Muscle of leg (tissue), 3 donors: ENCODE measurements at regions not wholly inside any gene's neighbourhood (a gene's known extent, or its start where the extent isn't known, plus 50 kb on each side); places are given as distances from the start of the nearest gene placed in this dataset.

ENCODE experiments used
- DNase-seq: peaks from one replicate; pipeline ENCODE4 v3.0.0; 2013
- H3K27ac ChIP-seq: one replicate; pipeline ENCODE4 v1.5.1; 2013; ENCODE audit warnings: mild to moderate bottlenecking, low read length, control low read depth
- H3K27me3 ChIP-seq: one replicate; pipeline ENCODE4 v1.6.1; 2013; ENCODE audit warnings: low read length; ENCODE audit not compliant: control insufficient read depth, insufficient read depth
- H3K36me3 ChIP-seq: one replicate; pipeline ENCODE4 v1.6.1; 2013; ENCODE audit warnings: low read length; ENCODE audit not compliant: control insufficient read depth, insufficient read depth
- H3K4me1 ChIP-seq: one replicate; pipeline ENCODE4 v1.6.1; 2013; ENCODE audit warnings: low read length; ENCODE audit not compliant: control insufficient read depth, insufficient read depth
- H3K4me3 ChIP-seq: one replicate; pipeline ENCODE4 v1.5.1; 2013; ENCODE audit warnings: low read length, control low read depth
- H3K9me3 ChIP-seq: replicated peaks from 2 replicates; pipeline ENCODE4 v1.6.1; 2013; ENCODE audit warnings: low read depth, low read length; ENCODE audit not compliant: control insufficient read depth
- WGBS: methylation state at CpG from one replicate; pipeline ENCODE4 v1.1.5; 2013; ENCODE audit warnings: missing lambda C conversion rate; ENCODE audit not compliant: insufficient coverage; 5-methylcytosine and 5-hydroxymethylcytosine counted together

DNA sequence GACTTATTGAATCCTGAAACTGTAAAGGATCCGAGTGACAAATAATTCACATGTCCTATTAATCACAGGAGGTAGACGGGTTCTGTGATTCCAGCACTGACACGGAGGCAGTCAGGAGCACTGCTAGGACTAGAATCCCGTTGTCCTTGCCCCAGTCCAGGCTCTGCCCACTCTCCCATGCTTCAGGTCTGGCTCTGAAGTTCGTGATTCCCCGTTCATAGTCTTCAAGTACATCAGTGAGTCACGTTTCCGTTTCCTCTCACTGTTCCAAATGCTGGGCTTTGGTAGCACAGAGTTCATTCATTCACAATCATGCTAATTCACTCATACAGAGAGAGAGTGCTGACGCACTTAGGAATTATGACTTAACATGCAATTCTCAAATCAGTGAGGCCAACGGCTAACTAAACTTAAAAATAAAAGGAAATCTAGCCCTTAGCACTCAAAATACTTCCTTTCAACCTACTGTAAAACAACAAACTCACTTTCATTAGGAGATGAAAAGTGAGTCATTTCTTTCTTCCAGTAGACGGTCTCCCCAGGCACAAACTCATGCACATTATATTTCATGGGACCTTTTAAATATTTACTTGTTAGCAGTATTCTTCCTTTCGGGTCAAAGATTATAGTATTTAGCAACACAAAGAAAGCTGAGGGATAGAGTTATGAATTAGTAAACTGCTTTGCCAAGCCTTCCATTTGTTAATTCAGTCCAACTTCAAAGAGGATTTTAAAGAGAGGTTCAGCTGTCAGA, 94.0 kb upstream of the NHSL1 start:
- Histone ChIP-seq H3K4me3 (no peak overlapping the region), H3K27me3 (no peaks in the 10 kb centered on the region), H3K36me3 (no peaks in the 10 kb centered on the region), H3K27ac (peak overlapping the region; percentile 72), H3K9me3 (no peaks in the 10 kb centered on the region), H3K4me1 (peaks cover 10% of the 10 kb centered on the region)
- DNase-seq = peak; percentile 92
- WGBS = 8% methylated on average over 7 of the region's 12 CpGs

DNA sequence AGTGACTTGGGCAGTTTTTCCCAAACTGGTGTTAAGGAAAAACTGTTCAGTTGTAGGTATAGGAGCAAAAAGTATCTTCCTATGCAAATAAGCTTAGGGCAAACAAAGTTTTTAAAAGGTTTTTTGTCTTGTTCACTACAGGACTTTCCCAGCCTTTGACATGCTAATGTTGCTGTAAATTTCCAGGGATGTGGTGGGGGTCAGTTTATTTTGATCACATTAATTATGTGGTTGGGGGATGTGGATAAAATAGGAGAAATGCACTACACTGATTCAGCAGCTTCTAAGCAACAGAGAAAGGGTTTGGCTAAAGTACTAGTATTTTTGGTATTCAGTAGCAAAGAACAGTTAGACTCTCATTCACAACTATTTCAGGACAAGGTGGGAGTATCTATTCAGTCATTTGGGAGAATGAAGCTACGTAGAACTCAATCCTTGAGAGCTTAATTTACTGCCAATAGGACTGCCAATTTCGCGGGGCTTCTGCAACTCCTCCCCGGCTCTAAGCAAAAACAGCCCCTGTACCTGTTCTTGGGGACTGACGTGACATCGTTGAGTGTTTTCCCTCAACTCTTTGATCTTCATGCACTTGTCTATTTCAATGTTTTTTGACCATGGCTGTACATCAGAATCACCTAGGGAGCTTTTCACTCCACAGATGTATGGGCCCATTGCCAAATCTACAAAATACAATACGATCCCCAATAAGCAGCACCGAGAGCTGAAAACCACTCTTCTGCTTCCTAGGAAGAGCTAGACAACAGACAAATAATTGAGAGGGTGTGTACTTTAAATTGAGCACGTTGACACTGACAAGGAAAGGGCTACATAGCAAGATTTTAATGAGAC, 94.8 kb upstream of the NHSL1 start:
- Histone ChIP-seq H3K4me3 (no peak overlapping the region), H3K27me3 (no peaks in the 10 kb centered on the region), H3K36me3 (no peaks in the 10 kb centered on the region), H3K27ac (no peak overlapping the region), H3K9me3 (no peaks in the 10 kb centered on the region), H3K4me1 (peaks cover 8% of the 10 kb centered on the region)
- 12% methylated on average over 6 of the region's 9 CpGs for WGBS
- peak; percentile 77 for DNase-seq

DNA sequence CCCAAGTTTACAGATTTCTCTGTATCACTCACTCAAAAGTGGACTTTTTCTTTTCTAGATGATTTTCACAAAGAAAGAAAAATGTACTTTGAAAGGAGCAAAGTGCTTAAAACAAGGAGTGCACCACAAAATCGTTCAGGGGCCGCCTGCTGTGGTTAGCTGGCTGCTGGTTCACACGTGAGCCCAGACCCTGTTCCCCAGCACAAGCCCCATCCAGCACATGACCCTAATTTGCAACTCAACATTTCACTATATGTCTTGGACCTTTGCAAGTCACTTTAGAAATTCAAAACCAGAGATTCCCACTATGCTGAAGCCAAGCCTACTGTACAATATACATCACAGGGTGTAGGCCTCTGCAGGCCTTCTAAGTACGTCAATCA, 95.5 kb upstream of the NHSL1 start:
- DNase-seq = peak; percentile 14
- Histone ChIP-seq H3K4me1 (peaks cover 8% of the 10 kb centered on the region), H3K4me3 (no peak overlapping the region), H3K36me3 (no peaks in the 10 kb centered on the region), H3K27me3 (no peaks in the 10 kb centered on the region), H3K9me3 (no peaks in the 10 kb centered on the region), H3K27ac (no peak overlapping the region)
- WGBS = 44% methylated on average over 3 of the region's 4 CpGs

DNA sequence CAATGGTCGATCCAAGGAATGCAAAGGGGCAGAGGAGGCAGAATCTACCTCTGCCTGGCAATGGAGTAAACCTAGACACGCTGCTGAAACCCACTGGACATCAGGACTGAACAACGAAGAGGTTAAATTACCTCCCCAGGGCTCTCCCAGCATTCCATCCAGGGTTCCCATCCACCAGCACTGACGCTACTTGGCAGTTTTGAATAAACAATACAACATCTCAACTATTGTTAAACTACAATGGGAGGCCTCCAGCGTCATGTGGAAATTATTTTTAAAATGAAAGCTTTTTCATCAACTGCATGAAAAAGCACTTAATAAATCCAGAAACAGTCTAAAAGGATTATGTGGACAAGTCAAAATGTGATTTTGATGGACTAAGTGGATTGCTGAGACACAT, 96.8 kb upstream of the NHSL1 start:
- peak; percentile 39 for DNase-seq
- Histone ChIP-seq H3K36me3 (no peaks in the 10 kb centered on the region), H3K27ac (no peak overlapping the region), H3K27me3 (no peaks in the 10 kb centered on the region), H3K4me3 (no peak overlapping the region), H3K9me3 (no peaks in the 10 kb centered on the region), H3K4me1 (peaks cover 8% of the 10 kb centered on the region)
- WGBS = 47% methylated on average over 4 of the region's 5 CpGs

DNA sequence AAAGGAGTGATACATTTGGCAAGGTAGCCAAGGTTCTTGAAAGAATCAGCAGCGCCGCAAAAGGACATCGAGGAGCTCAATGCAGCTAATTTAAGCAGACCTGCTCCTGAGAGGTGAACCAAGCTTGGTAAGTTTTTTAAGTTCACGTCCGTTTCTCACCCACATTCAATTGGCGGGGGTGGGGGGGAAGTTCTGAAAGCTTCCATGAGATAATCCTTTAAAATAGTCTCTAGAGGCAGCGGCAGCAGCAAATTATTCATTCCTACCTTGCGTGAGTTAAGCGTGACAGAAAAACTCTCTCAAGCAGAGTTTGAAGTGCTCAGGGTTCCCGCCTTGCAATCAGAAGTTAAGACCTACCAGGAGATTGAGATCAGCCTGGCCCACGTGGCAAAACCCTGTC, 97.3 kb upstream of the NHSL1 start:
- Histone ChIP-seq H3K27ac (no peak overlapping the region), H3K4me1 (peaks cover 8% of the 10 kb centered on the region), H3K9me3 (no peaks in the 10 kb centered on the region), H3K4me3 (no peak overlapping the region), H3K27me3 (no peaks in the 10 kb centered on the region), H3K36me3 (no peaks in the 10 kb centered on the region)
- no peak for DNase-seq
- WGBS = 70% methylated on average over 4 of the region's 11 CpGs

DNA sequence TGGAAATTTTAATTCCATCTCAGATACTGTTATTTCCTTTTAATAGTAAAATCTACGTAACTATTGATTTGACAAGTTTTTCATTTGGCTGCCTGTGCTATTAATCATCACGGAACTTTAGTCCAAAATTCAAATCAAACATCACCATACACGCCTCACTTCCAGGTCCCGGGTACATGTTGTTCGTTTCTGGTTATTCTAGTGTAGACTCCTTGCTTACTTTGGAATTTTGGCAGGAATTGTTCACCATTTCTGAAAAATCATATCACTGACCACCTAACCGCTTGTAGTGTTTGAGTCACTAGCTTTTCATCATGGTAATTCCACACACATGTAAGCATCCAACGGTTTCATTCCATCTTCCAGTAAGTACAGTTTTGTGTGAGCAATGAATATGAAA, 98.0 kb upstream of the NHSL1 start:
- Histone ChIP-seq H3K27ac (no peak overlapping the region), H3K4me1 (peaks cover 8% of the 10 kb centered on the region), H3K27me3 (no peaks in the 10 kb centered on the region), H3K4me3 (no peak overlapping the region), H3K9me3 (no peaks in the 10 kb centered on the region), H3K36me3 (no peaks in the 10 kb centered on the region)
- DNase-seq = no peak
- no CpG with 5 or more reads among the region's 7 CpGs for WGBS

DNA sequence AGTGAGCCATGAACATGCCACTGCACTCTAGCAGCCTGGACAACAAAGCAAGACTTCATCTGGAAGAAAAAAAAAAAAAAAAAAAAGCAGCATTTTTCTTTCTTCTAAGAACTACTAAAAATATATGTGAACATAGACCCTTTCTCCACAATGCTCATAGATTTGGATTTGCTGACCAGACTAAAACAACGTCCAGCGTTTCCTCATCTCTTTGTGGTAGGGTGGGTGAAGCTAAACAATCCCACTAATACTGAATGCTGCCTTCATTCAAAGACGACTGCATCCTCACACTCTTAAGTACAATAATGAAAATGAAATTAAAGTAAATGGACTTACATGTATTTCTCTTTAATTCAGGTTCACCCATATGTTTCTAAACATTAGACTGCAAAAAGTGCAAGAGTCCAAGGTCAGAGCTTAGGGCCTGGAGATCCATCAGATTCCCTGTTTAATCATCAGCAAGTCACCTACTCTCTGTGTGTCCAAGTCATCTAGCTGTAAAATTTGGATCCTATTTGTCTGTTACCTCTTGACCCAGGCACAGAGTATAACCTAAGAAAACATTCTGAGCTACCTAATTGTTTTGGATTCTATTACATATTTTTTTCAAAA, 99.4 kb upstream of the NHSL1 start:
- Histone ChIP-seq H3K9me3 (no peaks in the 10 kb centered on the region), H3K4me1 (peaks cover 4% of the 10 kb centered on the region), H3K27ac (no peak overlapping the region), H3K36me3 (no peaks in the 10 kb centered on the region), H3K4me3 (no peak overlapping the region), H3K27me3 (no peaks in the 10 kb centered on the region)
- DNase-seq = no peak
- WGBS = no CpG with 5 or more reads among the region's 3 CpGs

DNA sequence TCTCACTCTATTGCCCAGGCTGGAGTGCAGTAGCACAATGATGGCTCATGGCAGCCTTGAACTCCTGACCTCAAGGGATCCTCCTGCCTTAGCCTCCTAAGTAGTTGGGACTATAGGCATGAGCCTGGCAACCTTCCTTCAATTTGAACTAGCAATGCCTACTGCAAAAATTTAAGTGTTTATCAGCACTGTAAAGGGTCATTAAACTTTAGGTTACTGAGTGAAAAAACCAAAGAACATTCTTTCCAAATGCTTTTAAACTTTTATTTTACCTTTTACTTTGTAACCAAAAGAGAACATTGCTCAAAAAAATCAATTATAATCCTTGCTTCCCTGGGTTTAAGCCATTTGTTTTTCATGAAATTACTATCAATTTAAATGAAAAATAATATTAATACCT, 101.0 kb upstream of the NHSL1 start:
- Histone ChIP-seq H3K4me1 (peaks cover 2% of the 10 kb centered on the region), H3K4me3 (no peak overlapping the region), H3K27me3 (no peaks in the 10 kb centered on the region), H3K36me3 (no peaks in the 10 kb centered on the region), H3K27ac (no peak overlapping the region), H3K9me3 (no peaks in the 10 kb centered on the region)
- DNase-seq = no peak

DNA sequence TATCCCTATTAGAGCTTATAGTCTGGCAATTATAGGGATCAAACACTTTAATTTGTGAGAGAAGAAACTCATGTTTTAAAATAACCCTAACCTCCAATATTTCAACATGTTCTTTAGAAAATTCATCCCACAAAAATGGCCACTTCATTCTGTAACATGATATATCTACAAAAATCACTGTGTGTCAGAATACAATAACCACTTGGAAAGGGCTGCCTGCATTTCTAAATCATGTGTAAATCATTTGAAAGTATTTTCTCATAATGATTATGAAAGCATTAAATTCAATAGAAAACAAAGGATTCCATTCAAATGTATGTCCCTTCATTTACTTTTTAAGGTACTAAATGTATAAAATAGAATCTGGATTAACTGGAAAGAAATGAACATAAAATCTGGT, 101.4 kb upstream of the NHSL1 start:
- Histone ChIP-seq H3K36me3 (no peaks in the 10 kb centered on the region), H3K4me1 (peaks cover 2% of the 10 kb centered on the region), H3K4me3 (no peak overlapping the region), H3K27me3 (no peaks in the 10 kb centered on the region), H3K27ac (no peak overlapping the region), H3K9me3 (no peaks in the 10 kb centered on the region)
- peak; percentile 13 for DNase-seq

DNA sequence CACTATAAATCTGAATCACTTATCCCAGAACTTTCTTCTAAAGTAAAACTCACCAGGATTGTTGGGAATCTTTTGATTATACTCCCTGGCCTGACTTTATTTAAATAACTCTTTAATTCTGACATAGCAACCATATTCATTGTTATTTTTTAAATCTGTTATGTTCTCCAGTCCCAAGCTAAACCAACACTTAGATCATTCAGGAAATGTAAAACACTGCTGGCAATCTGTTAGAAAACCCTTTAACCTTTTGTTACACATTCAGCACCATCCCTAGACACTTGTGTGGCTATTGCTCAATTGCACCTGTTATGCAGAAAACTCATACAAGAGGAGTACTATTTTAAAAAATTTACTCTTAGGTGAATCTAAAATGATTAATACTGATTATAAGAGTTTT, 101.8 kb upstream of the NHSL1 start:
- H3K9me3 ChIP-seq = no peaks in the 10 kb centered on the region
- H3K4me3 ChIP-seq = no peak overlapping the region
- no peaks in the 10 kb centered on the region for H3K36me3 ChIP-seq
- H3K4me1 ChIP-seq = no peaks in the 10 kb centered on the region
- H3K27me3 ChIP-seq = no peaks in the 10 kb centered on the region
- H3K27ac ChIP-seq = no peak overlapping the region
- peak; percentile 42 for DNase-seq
